GM12865 (cell line): ENCODE measurements at regions not wholly inside any gene's neighbourhood (a gene's known extent, or its start where the extent isn't known, plus 50 kb on each side); places are given as distances from the start of the nearest gene placed in this dataset.
"Not testable (repeated sequence)": the region's sequence is repeated elsewhere in the genome, so short reads cannot be mapped to it uniquely, and the experiment has no call there.

Experiments used
- DNase-seq: peaks from one replicate; pipeline ENCODE4 v3.0.0; 2010; ENCODE audit warnings: low read depth
- H3K4me3 ChIP-seq: 2 replicates; pipeline ENCODE4 v1.5.1; 2011; ENCODE audit warnings: mild to moderate bottlenecking, low read depth, low read length, control low read depth
- TF ChIP-seq, protein P1 (sequence below): IDR thresholded peaks from 2 replicates; pipeline ENCODE4 v1.5.1; 2011; ENCODE audit warnings: low read length, control low read depth, low read depth, inconsistent platforms; ENCODE audit not compliant: insufficient read depth; ENCODE audit errors: missing control alignments

GRCh38 chr12:74031045-74031444 is 506.6 kb upstream of the ATXN7L3B start:
- TF ChIP-seq, protein P1, sequence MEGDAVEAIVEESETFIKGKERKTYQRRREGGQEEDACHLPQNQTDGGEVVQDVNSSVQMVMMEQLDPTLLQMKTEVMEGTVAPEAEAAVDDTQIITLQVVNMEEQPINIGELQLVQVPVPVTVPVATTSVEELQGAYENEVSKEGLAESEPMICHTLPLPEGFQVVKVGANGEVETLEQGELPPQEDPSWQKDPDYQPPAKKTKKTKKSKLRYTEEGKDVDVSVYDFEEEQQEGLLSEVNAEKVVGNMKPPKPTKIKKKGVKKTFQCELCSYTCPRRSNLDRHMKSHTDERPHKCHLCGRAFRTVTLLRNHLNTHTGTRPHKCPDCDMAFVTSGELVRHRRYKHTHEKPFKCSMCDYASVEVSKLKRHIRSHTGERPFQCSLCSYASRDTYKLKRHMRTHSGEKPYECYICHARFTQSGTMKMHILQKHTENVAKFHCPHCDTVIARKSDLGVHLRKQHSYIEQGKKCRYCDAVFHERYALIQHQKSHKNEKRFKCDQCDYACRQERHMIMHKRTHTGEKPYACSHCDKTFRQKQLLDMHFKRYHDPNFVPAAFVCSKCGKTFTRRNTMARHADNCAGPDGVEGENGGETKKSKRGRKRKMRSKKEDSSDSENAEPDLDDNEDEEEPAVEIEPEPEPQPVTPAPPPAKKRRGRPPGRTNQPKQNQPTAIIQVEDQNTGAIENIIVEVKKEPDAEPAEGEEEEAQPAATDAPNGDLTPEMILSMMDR, result no peak
- DNase-seq, result no peak
- H3K4me3 ChIP-seq, result no peak overlapping the region

DNA sequence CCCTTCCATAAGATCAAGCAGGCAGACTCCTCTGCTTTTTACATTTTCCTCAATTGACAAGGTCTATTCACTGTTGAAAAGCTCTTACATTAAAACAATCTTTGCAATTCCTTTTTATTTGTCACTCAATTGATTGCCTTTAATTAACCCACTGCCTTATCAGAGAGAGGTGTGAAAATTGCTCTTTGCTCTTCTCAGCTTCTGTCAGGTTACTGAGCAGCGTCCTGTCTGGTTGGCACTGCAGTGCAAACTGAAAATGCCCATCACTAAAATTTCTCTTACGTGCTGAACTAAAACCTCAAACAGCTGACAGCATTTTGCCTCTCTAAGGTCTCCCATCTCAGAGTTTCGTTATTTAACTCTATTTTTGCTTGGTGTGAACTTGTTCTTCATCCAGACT is 504.1 kb upstream of the ATXN7L3B start:
- DNase-seq, result no peak
- TF ChIP-seq, protein P1, result no peak
- no peak overlapping the region for H3K4me3 ChIP-seq

GRCh38 chr12:74039138-74039537 is 498.5 kb upstream of the ATXN7L3B start:
- H3K4me3 ChIP-seq, DNase-seq: not testable (repeated sequence)

GRCh38 chr12:74043343-74043742 is 494.3 kb upstream of the ATXN7L3B start:
- no peak for DNase-seq
- TF ChIP-seq, protein P1, result no peak
- H3K4me3 ChIP-seq, result no peak overlapping the region

GRCh38 chr12:74049348-74049747 is 488.3 kb upstream of the ATXN7L3B start:
- TF ChIP-seq, protein P1, result no peak
- no peak overlapping the region for H3K4me3 ChIP-seq
- no peak for DNase-seq

- TF ChIP-seq, protein P1, result no peak
- H3K4me3 ChIP-seq, result no peak overlapping the region
- DNase-seq, result no peak
Measured at GRCh38 chr12:74051848-74052247, 485.8 kb upstream of the ATXN7L3B start.

DNA sequence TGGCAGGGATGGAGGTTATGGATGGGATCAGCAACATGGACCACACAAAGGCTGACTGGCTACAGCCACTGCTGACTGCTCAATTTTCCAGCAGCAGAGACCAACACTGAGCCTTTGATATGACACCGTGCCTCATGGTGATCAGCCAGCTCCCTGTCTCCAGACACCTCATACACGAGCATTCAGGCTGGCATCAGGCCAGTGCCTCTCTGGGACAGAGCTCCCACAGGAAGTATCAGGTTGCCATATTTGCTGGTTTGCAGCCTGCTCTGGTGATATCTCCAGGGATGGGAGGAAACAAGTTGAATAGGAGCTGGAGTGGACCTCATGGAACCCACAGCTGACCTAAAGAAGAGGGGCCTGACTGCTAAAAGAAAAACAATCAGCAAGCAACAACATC is 471.2 kb upstream of the ATXN7L3B start:
- no peak overlapping the region for H3K4me3 ChIP-seq
- DNase-seq, result no peak
- TF ChIP-seq, protein P1, result no peak
